ENCODE measurements at regions not wholly inside any gene's neighbourhood (a gene's known extent, or its start where the extent isn't known, plus 50 kb on each side); places are given as distances from the start of the nearest gene placed in this dataset.
A peak's percentile ranks its signal among the peaks of the same experiment; 100 is the strongest.

GRCh38 chr3:153573481-153573880 lies 411.5 kb downstream of the RAP2B start:
- no peaks in the 10 kb centered on the region for H3K27me3 ChIP-seq
- peaks cover 4% of the 10 kb centered on the region; the same call in 1 of the 2 replicates for H3K9me3 ChIP-seq
- no peaks in the 10 kb centered on the region for H3K36me3 ChIP-seq
- no peak overlapping the region for H3K4me3 ChIP-seq
- DNase-seq = no peak

- Histone ChIP-seq H3K4me3 (no peak overlapping the region), H3K27me3 (no peaks in the 10 kb centered on the region), H3K36me3 (no peaks in the 10 kb centered on the region), H3K9me3 (peaks cover 3% of the 10 kb centered on the region; the same call in 1 of the 2 replicates)
- DNase-seq = no peak
Observed at GRCh38 chr3:153574445-153574844, 412.4 kb downstream of the RAP2B start.

GRCh38 chr3:153577059-153577736 lies 415.2 kb downstream of the RAP2B start:
- H3K4me3 ChIP-seq = no peak overlapping the region
- no peaks in the 10 kb centered on the region for H3K36me3 ChIP-seq
- DNase-seq = no peak
- no peaks in the 10 kb centered on the region for H3K9me3 ChIP-seq
- no peaks in the 10 kb centered on the region; the same call in 1 of the 2 replicates for H3K27me3 ChIP-seq

DNA sequence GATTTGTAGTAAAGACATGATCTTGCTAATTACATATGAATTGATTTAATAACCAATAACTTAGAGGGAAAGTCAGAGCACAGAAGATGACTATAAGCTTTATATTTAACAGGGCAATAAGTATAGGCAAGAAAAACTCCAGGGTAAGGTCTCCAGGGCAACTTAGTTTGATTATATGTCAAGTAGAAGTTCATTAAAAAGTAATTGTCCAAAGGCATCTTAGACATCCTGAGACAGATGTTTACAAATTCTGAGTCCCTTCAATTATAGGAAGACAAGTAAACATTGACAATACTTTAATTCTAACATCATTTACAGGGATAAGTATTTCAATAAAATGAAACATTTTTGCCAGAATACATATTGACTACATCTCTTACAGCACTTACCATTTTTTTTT lies 416.0 kb downstream of the RAP2B start:
- no peaks in the 10 kb centered on the region for H3K36me3 ChIP-seq
- peaks cover 5% of the 10 kb centered on the region for H3K27me3 ChIP-seq
- no peak overlapping the region for H3K4me3 ChIP-seq
- no peak for DNase-seq
- no peaks in the 10 kb centered on the region for H3K9me3 ChIP-seq

- Histone ChIP-seq H3K27me3 (peaks cover 11% of the 10 kb centered on the region), H3K4me3 (no peak overlapping the region), H3K9me3 (no peaks in the 10 kb centered on the region), H3K36me3 (no peaks in the 10 kb centered on the region)
- no peak for DNase-seq
Observed at GRCh38 chr3:153590051-153590450, 428.0 kb downstream of the RAP2B start.

DNA sequence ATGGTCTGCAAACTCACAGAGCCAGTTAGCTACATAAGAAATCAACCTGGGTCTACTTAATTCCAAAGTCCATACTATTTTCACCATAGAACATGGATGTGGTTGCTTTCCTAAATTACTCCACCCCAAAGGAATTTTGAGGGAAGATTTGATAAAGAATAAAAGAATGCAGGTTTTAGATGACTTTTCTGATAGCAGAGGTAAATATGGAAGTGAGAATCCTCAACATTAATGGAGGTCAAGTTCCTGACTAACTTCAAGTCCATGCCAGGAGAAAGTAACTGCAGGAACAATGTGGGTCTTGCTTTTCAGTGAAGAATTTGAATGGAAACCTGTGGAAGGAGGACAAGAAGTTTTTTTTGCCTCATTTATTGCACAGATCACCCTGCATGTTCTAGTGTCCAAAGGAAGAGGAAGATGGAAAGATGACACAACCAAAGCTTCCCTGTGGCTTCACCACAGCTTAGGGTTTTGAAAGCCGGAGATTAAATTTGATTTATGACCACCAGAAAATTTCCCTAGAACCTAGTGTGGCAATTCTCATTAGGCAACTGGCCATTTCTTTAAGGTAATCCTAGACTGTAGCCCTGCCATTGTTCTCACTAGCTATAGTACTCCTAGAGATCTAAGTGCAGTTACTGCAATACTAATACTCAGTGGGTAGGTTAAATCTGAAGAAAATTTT lies 429.7 kb downstream of the RAP2B start:
- peaks cover 11% of the 10 kb centered on the region for H3K27me3 ChIP-seq
- H3K36me3 ChIP-seq = no peaks in the 10 kb centered on the region
- H3K4me3 ChIP-seq = no peak overlapping the region
- H3K9me3 ChIP-seq = no peaks in the 10 kb centered on the region
- no peak for DNase-seq

GRCh38 chr3:153595186-153595815 lies 433.3 kb downstream of the RAP2B start:
- H3K27me3 ChIP-seq = peaks cover 3% of the 10 kb centered on the region
- H3K4me3 ChIP-seq = no peak overlapping the region
- no peaks in the 10 kb centered on the region for H3K9me3 ChIP-seq
- no peak for DNase-seq
- H3K36me3 ChIP-seq = no peaks in the 10 kb centered on the region

GRCh38 chr3:153596401-153596800 lies 434.4 kb downstream of the RAP2B start:
- H3K27me3 ChIP-seq = peaks cover 3% of the 10 kb centered on the region; the same call in 1 of the 2 replicates
- no peak overlapping the region for H3K4me3 ChIP-seq
- no peaks in the 10 kb centered on the region for H3K36me3 ChIP-seq
- H3K9me3 ChIP-seq = no peaks in the 10 kb centered on the region
- no peak for DNase-seq

- H3K4me3 ChIP-seq = no peak overlapping the region
- H3K27me3 ChIP-seq = no peaks in the 10 kb centered on the region
- H3K36me3 ChIP-seq = no peaks in the 10 kb centered on the region
- H3K9me3 ChIP-seq = no peaks in the 10 kb centered on the region
- DNase-seq = peak; percentile 94
Observed at GRCh38 chr3:153599685-153600084, 437.7 kb downstream of the RAP2B start.

- Histone ChIP-seq H3K27me3 (no peaks in the 10 kb centered on the region), H3K9me3 (no peaks in the 10 kb centered on the region), H3K36me3 (no peaks in the 10 kb centered on the region), H3K4me3 (no peak overlapping the region)
- DNase-seq = no peak
Observed at GRCh38 chr3:153600896-153601295, 438.9 kb downstream of the RAP2B start.

DNA sequence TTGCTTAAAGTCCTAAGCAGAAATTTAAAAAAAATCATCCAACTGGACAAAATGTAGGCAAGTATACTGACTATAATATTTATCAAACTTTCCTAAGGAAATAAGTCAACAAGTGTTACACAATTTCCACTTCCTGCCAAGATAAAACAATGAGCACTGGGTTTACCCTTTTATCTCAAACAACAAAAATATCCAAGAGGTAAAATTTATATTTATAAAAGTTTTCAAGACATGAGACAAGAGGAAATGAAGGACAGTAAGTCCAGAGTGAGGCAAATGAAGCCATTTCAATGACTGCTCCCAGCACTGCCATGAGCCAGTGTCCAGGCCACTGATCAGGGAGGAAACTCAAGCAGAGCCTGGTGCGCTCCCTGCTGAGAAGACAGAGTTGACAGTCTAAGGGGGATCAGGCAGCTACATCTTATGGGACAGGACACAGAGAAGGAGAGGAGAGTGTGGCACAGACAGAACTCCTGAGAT lies 439.4 kb downstream of the RAP2B start:
- Histone ChIP-seq H3K4me3 (no peak overlapping the region), H3K9me3 (no peaks in the 10 kb centered on the region), H3K36me3 (no peaks in the 10 kb centered on the region), H3K27me3 (no peaks in the 10 kb centered on the region)
- no peak for DNase-seq

- DNase-seq = no peak
- H3K36me3 ChIP-seq = no peaks in the 10 kb centered on the region
- H3K4me3 ChIP-seq = no peak overlapping the region
- no peaks in the 10 kb centered on the region for H3K9me3 ChIP-seq
- 0 out of 2 replicates have a peak, but pooled peaks cover 3% of the 10 kb centered on the region for H3K27me3 ChIP-seq
Observed at GRCh38 chr3:153602801-153603200, 440.8 kb downstream of the RAP2B start.

DNA sequence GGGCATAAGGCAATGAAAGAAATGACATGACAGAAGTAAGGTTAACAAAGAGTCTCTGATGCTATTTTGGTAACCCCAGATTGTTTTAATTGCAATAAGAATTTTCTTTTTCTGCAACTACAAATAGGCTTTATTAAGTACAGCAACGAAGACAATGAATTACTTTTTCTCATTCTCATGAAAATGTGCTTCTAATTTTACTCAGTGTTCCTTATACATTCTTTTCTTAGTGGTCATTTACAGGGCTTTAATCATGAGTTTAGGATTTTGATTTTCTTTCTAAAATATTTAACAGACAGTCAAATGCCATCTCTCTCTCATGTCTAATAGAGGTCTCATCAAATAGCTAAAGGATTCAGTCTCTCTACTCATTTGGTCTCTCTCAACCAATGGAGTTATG lies 452.1 kb downstream of the RAP2B start:
- H3K27me3 ChIP-seq = no peaks in the 10 kb centered on the region; the same call in 1 of the 2 replicates
- H3K36me3 ChIP-seq = no peaks in the 10 kb centered on the region
- no peaks in the 10 kb centered on the region for H3K9me3 ChIP-seq
- DNase-seq = no peak
- no peak overlapping the region for H3K4me3 ChIP-seq

DNA sequence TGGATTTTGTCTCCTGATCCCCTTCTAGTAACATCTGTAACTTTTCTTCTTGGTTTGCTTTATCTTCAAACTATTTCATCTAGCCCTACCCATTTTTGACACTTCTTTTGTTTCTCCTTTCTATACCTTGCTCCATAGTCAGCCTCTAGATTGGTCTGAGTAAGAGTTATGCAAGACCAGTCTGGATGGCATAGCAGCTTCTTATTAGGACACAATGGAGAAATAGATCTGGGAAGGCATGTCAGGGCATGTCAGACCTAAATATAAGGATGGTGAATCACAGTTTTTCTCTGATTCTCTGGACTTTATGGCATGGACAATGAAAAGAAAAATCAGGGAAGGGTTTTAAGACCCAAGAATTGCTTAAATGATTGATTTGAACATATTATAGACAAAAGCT lies 452.5 kb downstream of the RAP2B start:
- H3K9me3 ChIP-seq = no peaks in the 10 kb centered on the region
- H3K36me3 ChIP-seq = no peaks in the 10 kb centered on the region
- H3K27me3 ChIP-seq = no peaks in the 10 kb centered on the region; the same call in 1 of the 2 replicates
- peak; percentile 1 for DNase-seq
- no peak overlapping the region for H3K4me3 ChIP-seq

DNA sequence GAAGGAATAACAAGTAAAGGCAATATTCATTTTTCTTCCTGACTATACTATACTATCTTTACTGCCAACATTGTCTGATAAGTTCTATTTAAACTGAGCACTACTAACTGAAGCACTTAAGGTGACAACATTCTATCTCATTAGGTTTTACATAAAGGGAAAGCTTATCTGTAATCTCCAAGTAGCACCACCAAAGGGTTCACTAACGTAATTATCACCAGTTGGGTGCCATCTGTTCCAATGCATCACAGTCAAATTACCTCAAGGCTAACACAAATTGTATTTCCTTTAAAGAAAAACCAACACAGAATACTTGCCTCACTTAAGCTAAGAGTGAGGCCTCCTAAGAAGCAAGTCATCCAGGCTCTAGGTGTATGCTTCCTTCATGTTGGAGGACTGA lies 453.8 kb downstream of the RAP2B start:
- H3K27me3 ChIP-seq = no peaks in the 10 kb centered on the region; the same call in 1 of the 2 replicates
- no peak overlapping the region for H3K4me3 ChIP-seq
- DNase-seq = no peak
- no peaks in the 10 kb centered on the region for H3K9me3 ChIP-seq
- H3K36me3 ChIP-seq = no peaks in the 10 kb centered on the region

- no peaks in the 10 kb centered on the region for H3K36me3 ChIP-seq
- H3K9me3 ChIP-seq = no peaks in the 10 kb centered on the region
- H3K27me3 ChIP-seq = no peaks in the 10 kb centered on the region; the same call in 1 of the 2 replicates
- no peak for DNase-seq
- no peak overlapping the region for H3K4me3 ChIP-seq
Observed at GRCh38 chr3:153617463-153617862, 455.4 kb downstream of the RAP2B start.

GRCh38 chr3:153618176-153618575 lies 456.1 kb downstream of the RAP2B start:
- no peak for DNase-seq
- no peaks in the 10 kb centered on the region for H3K9me3 ChIP-seq
- H3K36me3 ChIP-seq = no peaks in the 10 kb centered on the region
- no peaks in the 10 kb centered on the region; the same call in 1 of the 2 replicates for H3K27me3 ChIP-seq
- H3K4me3 ChIP-seq = no peak overlapping the region

All from MG63 (cell line).